Neural progenitor cell (in vitro differentiated cells): ENCODE measurements at regions not wholly inside any gene's neighbourhood (a gene's known extent, or its start where the extent isn't known, plus 50 kb on each side); places are given as distances from the start of the nearest gene placed in this dataset.
A peak's percentile ranks its signal among the peaks of the same experiment; 100 is the strongest.

Experiments
- EZH2 ChIP-seq: fragments of 200-600 bp; sonication (generic); IDR thresholded peaks from 2 replicates; pipeline ENCODE4 v1.6.1; 2017; ENCODE audit warnings: antibody characterized with exemption, mild to moderate bottlenecking, moderate library complexity
- EZH2phosphoT487 ChIP-seq: fragments of 200-600 bp; sonication (generic); IDR thresholded peaks from 2 replicates; pipeline ENCODE4 v1.6.1; 2017; ENCODE audit warnings: antibody characterized with exemption
- TF ChIP-seq, protein P1 (sequence below): fragments of 200-600 bp; sonication (generic); IDR thresholded peaks from 2 replicates; pipeline ENCODE4 v1.5.1; 2017; ENCODE audit warnings: antibody characterized with exemption, mild to moderate bottlenecking

DNA sequence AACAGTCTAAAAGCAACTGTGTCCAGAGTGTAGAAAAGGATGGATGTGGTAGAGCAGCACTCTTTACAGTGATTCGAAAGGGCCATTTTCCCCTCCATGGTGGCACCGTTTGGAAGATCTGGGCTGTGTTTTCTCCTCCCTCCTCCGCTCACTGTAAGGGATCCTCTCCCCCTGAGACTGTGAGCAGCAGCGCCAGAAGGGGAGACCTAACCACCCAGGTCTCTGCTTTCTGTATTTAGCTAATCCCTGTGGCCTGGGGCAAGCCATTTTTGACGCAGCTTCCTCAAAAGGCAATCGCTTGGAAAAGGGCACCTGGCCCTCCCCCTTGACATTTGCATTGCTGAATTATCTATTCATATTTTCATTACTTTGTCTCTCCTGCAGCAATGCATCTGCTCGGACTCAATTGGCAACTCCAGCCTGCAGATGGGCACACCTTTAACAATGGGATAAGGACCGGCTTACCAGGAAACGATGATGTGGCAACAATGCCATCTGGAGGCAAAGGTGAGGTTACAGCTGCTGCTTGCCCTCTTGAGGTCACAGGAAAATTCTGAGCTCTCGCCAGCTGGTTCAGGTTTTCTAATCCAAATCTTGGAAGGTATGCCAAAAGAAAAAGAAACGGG is 244.3 kb upstream of the WWC1 start:
- TF ChIP-seq, protein P1, sequence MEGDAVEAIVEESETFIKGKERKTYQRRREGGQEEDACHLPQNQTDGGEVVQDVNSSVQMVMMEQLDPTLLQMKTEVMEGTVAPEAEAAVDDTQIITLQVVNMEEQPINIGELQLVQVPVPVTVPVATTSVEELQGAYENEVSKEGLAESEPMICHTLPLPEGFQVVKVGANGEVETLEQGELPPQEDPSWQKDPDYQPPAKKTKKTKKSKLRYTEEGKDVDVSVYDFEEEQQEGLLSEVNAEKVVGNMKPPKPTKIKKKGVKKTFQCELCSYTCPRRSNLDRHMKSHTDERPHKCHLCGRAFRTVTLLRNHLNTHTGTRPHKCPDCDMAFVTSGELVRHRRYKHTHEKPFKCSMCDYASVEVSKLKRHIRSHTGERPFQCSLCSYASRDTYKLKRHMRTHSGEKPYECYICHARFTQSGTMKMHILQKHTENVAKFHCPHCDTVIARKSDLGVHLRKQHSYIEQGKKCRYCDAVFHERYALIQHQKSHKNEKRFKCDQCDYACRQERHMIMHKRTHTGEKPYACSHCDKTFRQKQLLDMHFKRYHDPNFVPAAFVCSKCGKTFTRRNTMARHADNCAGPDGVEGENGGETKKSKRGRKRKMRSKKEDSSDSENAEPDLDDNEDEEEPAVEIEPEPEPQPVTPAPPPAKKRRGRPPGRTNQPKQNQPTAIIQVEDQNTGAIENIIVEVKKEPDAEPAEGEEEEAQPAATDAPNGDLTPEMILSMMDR, result peak; percentile 81
- TF ChIP-seq EZH2phosphoT487 (no peak), EZH2 (no peak)
